Thyroid gland (tissue), 4 donors: ENCODE measurements at regions not wholly inside any gene's neighbourhood (a gene's known extent, or its start where the extent isn't known, plus 50 kb on each side); places are given as distances from the start of the nearest gene placed in this dataset.
A peak's percentile ranks its signal among the peaks of the same experiment; 100 is the strongest.

Source experiments
- DNase-seq, 2 donors: peaks; one replicate each; pipeline ENCODE4 v3.0.0-alpha.2; 2019
- H3K27ac ChIP-seq, 3 donors: fragments of 200-600 bp; sonication (generic); 1 replicate in 2 of 3; 2 replicates in 1 of 3; pipeline ENCODE4 v1.5.1; 2016 to 2019; ENCODE audit warnings: mild to moderate bottlenecking in 1 of 3, moderate library complexity in 1 of 3
- H3K27me3 ChIP-seq: fragments of 200-600 bp; sonication (generic); one replicate; pipeline ENCODE4 v1.5.1; 2019
- H3K36me3 ChIP-seq, 2 donors: fragments of 200-600 bp; sonication (generic); one replicate each; pipeline ENCODE4 v1.5.1; 2016 to 2019
- H3K4me1 ChIP-seq, 2 donors: fragments of 200-600 bp; sonication (generic); one replicate each; pipeline ENCODE4 v1.5.1; 2017 to 2019
- H3K4me3 ChIP-seq, 3 donors: fragments of 200-600 bp; sonication (generic); replicated peaks in 1 of 3; 1 replicate in 2 of 3; 2 replicates in 1 of 3; pipeline ENCODE4 v1.5.1; 2016; ENCODE audit warnings: mild to moderate bottlenecking in 1 of 3
- H3K9me3 ChIP-seq: fragments of 200-600 bp; sonication (generic); one replicate; pipeline ENCODE4 v1.5.1; 2017
- CTCF ChIP-seq, 6 experiments: fragments of 200-600 bp in 3 of 6; fragments of 450-650 bp in 3 of 6; sonication (generic) in 3 of 6; IDR thresholded peaks; one replicate each; pipeline ENCODE4 v1.5.1; 2016 to 2019; ENCODE audit warnings: antibody characterized with exemption in 6 of 6, mild to moderate bottlenecking in 2 of 6, inconsistent platforms in 1 of 6, moderate library complexity in 1 of 6
- POLR2A ChIP-seq, 2 donors: fragments of 450-650 bp; IDR thresholded peaks; one replicate each; pipeline ENCODE4 v1.6.1; 2017; ENCODE audit warnings: antibody characterized with exemption in 2 of 2, mild to moderate bottlenecking in 2 of 2, moderate library complexity in 1 of 2
- WGBS, 2 donors: methylation state at CpG; one replicate each; pipeline ENCODE4 v1.1.5; 2017; 5-methylcytosine and 5-hydroxymethylcytosine counted together
- intact Hi-C: fragments of 100-400 bp; cut with DNase I; formaldehyde crosslinking; loops from one replicate; pipeline ENCODE4 v1.15.1; 2023

- no peak for TF ChIP-seq POLR2A (IDR thresholded peaks at IDR 0.05)
- TF ChIP-seq CTCF (IDR thresholded peaks at IDR 0.05) = no peak
- intact Hi-C loops = no loop called here
- no peaks in the 10 kb centered on the region for H3K27me3 ChIP-seq
- H3K4me3 ChIP-seq = no peak overlapping the region
- peaks cover 9 to 22% of the 10 kb centered on the region in 2 donors for H3K4me1 ChIP-seq
- no peaks in the 10 kb centered on the region for H3K36me3 ChIP-seq
- 74 to 77% methylated on average over 8 of the region's 8 CpGs for WGBS, 2 donors
- no peaks in the 10 kb centered on the region for H3K9me3 ChIP-seq
- no peak overlapping the region for H3K27ac ChIP-seq
- peak; percentile 49 to 53 for DNase-seq
Observed at GRCh38 chr2:238562446-238562845, 135.7 kb downstream of the ASB1 start.

GRCh38 chr2:238563551-238563950 is 136.8 kb downstream of the ASB1 start:
- no peak overlapping the region for H3K27ac ChIP-seq
- H3K4me3 ChIP-seq = no peak overlapping the region
- H3K27me3 ChIP-seq = no peaks in the 10 kb centered on the region
- intact Hi-C loops = no loop called here
- H3K9me3 ChIP-seq = no peaks in the 10 kb centered on the region
- H3K36me3 ChIP-seq = no peaks in the 10 kb centered on the region
- WGBS, 2 donors = 78 to 81% methylated on average over 10 of the region's 10 CpGs
- TF ChIP-seq CTCF (IDR thresholded peaks at IDR 0.05) (no peak), POLR2A (IDR thresholded peaks at IDR 0.05) (no peak)
- no peak for DNase-seq
- peaks cover 4 to 15% of the 10 kb centered on the region in 2 donors for H3K4me1 ChIP-seq

- TF ChIP-seq POLR2A (IDR thresholded peaks at IDR 0.05) = no peak
- no peak for TF ChIP-seq CTCF (IDR thresholded peaks at IDR 0.05)
Observed at GRCh38 chr2:238564286-238564920, 137.7 kb downstream of the ASB1 start.

GRCh38 chr2:238565031-238565430 is 138.3 kb downstream of the ASB1 start:
- no peak overlapping the region for H3K4me3 ChIP-seq
- intact Hi-C loops = no loop called here
- H3K4me1 ChIP-seq = peaks cover 13 to 15% of the 10 kb centered on the region in 2 donors
- no peaks in the 10 kb centered on the region for H3K36me3 ChIP-seq
- 92 to 98% methylated on average over 6 of the region's 6 CpGs for WGBS, 2 donors
- H3K27ac ChIP-seq = no peak overlapping the region
- H3K27me3 ChIP-seq = no peaks in the 10 kb centered on the region
- no peak for TF ChIP-seq POLR2A (IDR thresholded peaks at IDR 0.05)
- no peak for TF ChIP-seq CTCF (IDR thresholded peaks at IDR 0.05)
- H3K9me3 ChIP-seq = no peaks in the 10 kb centered on the region
- DNase-seq = no peak

More at GRCh38 chr2:238564286-238564920, 137.7 kb downstream of the ASB1 start:
- WGBS, 2 donors = 86 to 89% methylated on average over 12 to 15 of the region's 16 CpGs
- Histone ChIP-seq H3K4me1 (peaks cover 11 to 17% of the 10 kb centered on the region in 2 donors), H3K27me3 (no peaks in the 10 kb centered on the region), H3K27ac (no peak overlapping the region), H3K9me3 (no peaks in the 10 kb centered on the region), H3K4me3 (no peak overlapping the region), H3K36me3 (no peaks in the 10 kb centered on the region)
- intact Hi-C loops = no loop called here
- no peak for DNase-seq

- TF ChIP-seq POLR2A (IDR thresholded peaks at IDR 0.05) (no peak), CTCF (IDR thresholded peaks at IDR 0.05) (no peak)
- Histone ChIP-seq H3K4me1 (peaks cover 14 to 24% of the 10 kb centered on the region in 2 donors), H3K36me3 (no peaks in the 10 kb centered on the region), H3K9me3 (no peaks in the 10 kb centered on the region), H3K27ac (no peak overlapping the region), H3K27me3 (no peaks in the 10 kb centered on the region), H3K4me3 (no peak overlapping the region)
- intact Hi-C loops = no loop called here
- no peak for DNase-seq
- WGBS, 2 donors = 86 to 90% methylated on average over 16 of the region's 16 CpGs
Observed at GRCh38 chr2:238566001-238566645, 139.4 kb downstream of the ASB1 start.
